PC-3 (cell line): ENCODE measurements at regions not wholly inside any gene's neighbourhood (a gene's known extent, or its start where the extent isn't known, plus 50 kb on each side); places are given as distances from the start of the nearest gene placed in this dataset.

Source experiments
- ATAC-seq: fragments of 200-7000 bp; cut with Tn5 transposase; 2 replicates; pipeline ENCODE4 v1.9.1; 2020; ENCODE audit warnings: mild to moderate bottlenecking, moderate library complexity
- BruUV-seq: library from RNA; stranded (reverse); fragments of 400-500 nt; replicated peaks from 2 replicates; lab custom pipeline; 2021; lab: Mats Ljungman, UMichigan
- CTCF ChIA-PET: fragments of 300-600 bp; sonication (Branson Sonifier 250); formaldehyde crosslinking; loops from one replicate; lab custom pipeline; 2022; ENCODE audit warnings: antibody characterized with exemption; lab: Charles Lee
- POLR2A ChIA-PET: fragments of 300-600 bp; sonication (Branson Sonifier 250); formaldehyde crosslinking; loops from one replicate; lab custom pipeline; 2022; ENCODE audit warnings: antibody characterized with exemption; ENCODE audit not compliant: unreplicated experiment; lab: Charles Lee
- DNase-seq: peaks from one replicate; pipeline ENCODE4 v3.0.0-alpha.2; 2015
- H2AFZ ChIP-seq: fragments of 300-600 bp; sonication (generic); 2 replicates; pipeline ENCODE4 v1.6.0; 2016; ENCODE audit warnings: antibody characterized with exemption, low read length
- H3F3A ChIP-seq: fragments of 300-600 bp; sonication (generic); one replicate; pipeline ENCODE4 v1.6.0; 2017; ENCODE audit warnings: antibody characterized with exemption, low read length, control low read depth, mild to moderate bottlenecking; ENCODE audit not compliant: unreplicated experiment
- H3K27ac ChIP-seq: fragments of 300-600 bp; sonication (generic); 2 replicates; pipeline ENCODE4 v1.5.1; 2016; ENCODE audit warnings: mild to moderate bottlenecking, low read length
- H3K27me3 ChIP-seq: fragments of 300-600 bp; sonication (generic); 2 replicates; pipeline ENCODE4 v1.6.1; 2016; ENCODE audit warnings: low read length, mixed read lengths
- H3K36me3 ChIP-seq: fragments of 300-600 bp; sonication (generic); 2 replicates; pipeline ENCODE4 v1.6.1; 2016; ENCODE audit warnings: low read depth, mixed run types, low read length, mixed read lengths
- H3K4me1 ChIP-seq: fragments of 300-600 bp; sonication (generic); 2 replicates; pipeline ENCODE4 v1.5.1; 2016; ENCODE audit warnings: low read length; ENCODE audit not compliant: insufficient read depth
- H3K4me2 ChIP-seq: fragments of 300-600 bp; sonication (generic); 2 replicates; pipeline ENCODE4 v1.6.0; 2016; ENCODE audit warnings: low read length
- H3K4me3 ChIP-seq: fragments of 300-600 bp; sonication (generic); 2 replicates; pipeline ENCODE4 v1.5.1; 2016; ENCODE audit warnings: mild to moderate bottlenecking, low read length, mixed read lengths
- H3K79me2 ChIP-seq: fragments of 300-600 bp; sonication (generic); 2 replicates; pipeline ENCODE4 v1.6.1; 2017; ENCODE audit warnings: low read length, mixed read lengths
- H3K9ac ChIP-seq: fragments of 300-600 bp; sonication (generic); 2 replicates; pipeline ENCODE4 v1.6.0; 2016; ENCODE audit warnings: mild to moderate bottlenecking, low read length
- H3K9me2 ChIP-seq: fragments of 300-600 bp; sonication (generic); replicated peaks from 2 replicates; pipeline ENCODE4 v1.6.1; 2016; ENCODE audit warnings: mixed run types, low read length, mixed read lengths
- H3K9me3 ChIP-seq: fragments of 300-600 bp; sonication (generic); 2 replicates; pipeline ENCODE4 v1.6.1; 2016; ENCODE audit warnings: low read length, mixed read lengths
- H4K20me1 ChIP-seq: fragments of 300-600 bp; sonication (generic); 2 replicates; pipeline ENCODE4 v1.6.1; 2016; ENCODE audit warnings: low read length, mixed read lengths
- EZH2 ChIP-seq: fragments of 300-600 bp; sonication (generic); IDR thresholded peaks from one replicate; pipeline ENCODE4 v1.6.1; 2017; ENCODE audit warnings: antibody characterized with exemption, mild to moderate bottlenecking, low read length; ENCODE audit not compliant: unreplicated experiment
- EZH2phosphoT487 ChIP-seq: fragments of 300-600 bp; sonication (generic); IDR thresholded peaks from 2 replicates; pipeline ENCODE4 v1.6.1; 2018; ENCODE audit warnings: mild to moderate bottlenecking, antibody characterized with exemption, low read length, borderline replicate concordance
- intact Hi-C: fragments of 100-400 bp; cut with micrococcal nuclease; formaldehyde crosslinking; loops from 2 replicates; pipeline ENCODE4 v1.9.0; 2023
- TF ChIP-seq, protein P1 (sequence below): fragments of 300-600 bp; sonication (generic); conservative IDR thresholded peaks from 2 replicates; pipeline ENCODE4 v1.5.1; 2017; ENCODE audit warnings: antibody characterized with exemption, low read depth, mild to moderate bottlenecking, low read length

DNA sequence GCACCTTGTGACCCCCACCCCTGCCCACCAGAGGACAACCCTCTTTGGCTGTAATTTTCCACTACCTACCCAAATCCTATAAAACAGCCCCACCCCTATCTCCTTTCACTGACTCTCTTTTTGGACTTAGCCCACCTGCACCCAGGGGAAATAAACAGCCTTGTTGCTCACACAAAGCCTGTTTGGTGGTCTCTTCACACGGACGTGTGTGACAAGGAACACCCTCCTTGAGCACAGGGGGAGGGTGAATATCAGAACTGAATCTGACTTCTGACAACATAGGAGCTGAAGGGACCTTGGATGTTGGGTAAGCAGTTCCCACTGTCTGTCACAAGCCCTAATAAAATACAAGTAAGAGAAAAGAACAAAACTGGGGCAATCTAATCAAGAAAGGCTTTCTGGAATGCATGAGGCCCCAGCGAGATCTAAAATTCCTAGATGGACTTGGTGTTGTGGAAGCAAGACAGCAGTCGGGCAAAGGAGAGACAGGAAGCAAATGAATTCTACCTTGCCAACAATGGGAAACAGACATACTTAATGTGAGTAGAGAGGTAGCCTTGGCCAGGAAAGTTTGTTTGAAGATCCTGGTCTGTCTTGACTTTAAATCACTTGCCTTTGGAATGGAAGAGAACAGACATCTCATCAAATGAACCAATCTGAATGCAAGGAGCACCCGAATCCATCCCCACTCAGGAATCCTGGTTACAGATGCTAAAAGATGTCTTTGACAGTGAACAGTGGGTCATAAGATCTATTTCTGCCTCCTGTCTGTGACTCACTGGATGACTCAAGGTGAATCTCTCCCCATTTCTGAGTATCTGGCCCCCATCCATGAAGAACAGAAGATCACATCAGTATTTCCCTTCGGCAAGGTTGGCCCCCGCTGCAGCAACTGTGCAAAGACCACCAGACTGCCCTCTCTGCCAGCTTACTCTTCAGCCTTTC lies 53.3 kb downstream of the OLFML3 start:
- Histone ChIP-seq H3K4me1 (peaks cover 35% of the 10 kb centered on the region), H2AFZ (peak overlapping the region; percentile 45), H3K27me3 (no peaks in the 10 kb centered on the region), H3K36me3 (no peaks in the 10 kb centered on the region), H3K9me2 (no peaks in the 10 kb centered on the region), H3K79me2 (no peaks in the 10 kb centered on the region), H3K9me3 (no peaks in the 10 kb centered on the region), H3K9ac (peak overlapping the region; percentile 66), H3F3A (no peaks in the 10 kb centered on the region), H3K27ac (peak overlapping the region; percentile 90), H4K20me1 (no peaks in the 10 kb centered on the region), H3K4me3 (peak overlapping the region; percentile 50; the same call in 1 of the 2 replicates), H3K4me2 (peak overlapping the region; percentile 78)
- ATAC-seq: peak; percentile 73
- intact Hi-C loops: loop anchor here (5.0 kb wide), 2 partner anchors 40 to 60 kb away; no protein-coding TSS in a partner anchor
- DNase-seq: peak; percentile 95
- TF ChIP-seq EZH2phosphoT487 (no peak), EZH2 (no peak)
- TF ChIP-seq, protein P1, sequence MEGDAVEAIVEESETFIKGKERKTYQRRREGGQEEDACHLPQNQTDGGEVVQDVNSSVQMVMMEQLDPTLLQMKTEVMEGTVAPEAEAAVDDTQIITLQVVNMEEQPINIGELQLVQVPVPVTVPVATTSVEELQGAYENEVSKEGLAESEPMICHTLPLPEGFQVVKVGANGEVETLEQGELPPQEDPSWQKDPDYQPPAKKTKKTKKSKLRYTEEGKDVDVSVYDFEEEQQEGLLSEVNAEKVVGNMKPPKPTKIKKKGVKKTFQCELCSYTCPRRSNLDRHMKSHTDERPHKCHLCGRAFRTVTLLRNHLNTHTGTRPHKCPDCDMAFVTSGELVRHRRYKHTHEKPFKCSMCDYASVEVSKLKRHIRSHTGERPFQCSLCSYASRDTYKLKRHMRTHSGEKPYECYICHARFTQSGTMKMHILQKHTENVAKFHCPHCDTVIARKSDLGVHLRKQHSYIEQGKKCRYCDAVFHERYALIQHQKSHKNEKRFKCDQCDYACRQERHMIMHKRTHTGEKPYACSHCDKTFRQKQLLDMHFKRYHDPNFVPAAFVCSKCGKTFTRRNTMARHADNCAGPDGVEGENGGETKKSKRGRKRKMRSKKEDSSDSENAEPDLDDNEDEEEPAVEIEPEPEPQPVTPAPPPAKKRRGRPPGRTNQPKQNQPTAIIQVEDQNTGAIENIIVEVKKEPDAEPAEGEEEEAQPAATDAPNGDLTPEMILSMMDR: no peak
- ChIA-PET POLR2A (interaction anchor here (0.6 kb wide), 1 partner anchor 124 kb away, joined by 3 read pairs; no protein-coding TSS in a partner anchor), CTCF (interaction anchor here (0.7 to 1.8 kb wide), 3 partner anchors 20 to 55 kb away, joined by 3 to 8 read pairs (median 4); partner anchors contain the start of gene OLFML3)
- TSS peak; percentile 65 for BruUV-seq

DNA sequence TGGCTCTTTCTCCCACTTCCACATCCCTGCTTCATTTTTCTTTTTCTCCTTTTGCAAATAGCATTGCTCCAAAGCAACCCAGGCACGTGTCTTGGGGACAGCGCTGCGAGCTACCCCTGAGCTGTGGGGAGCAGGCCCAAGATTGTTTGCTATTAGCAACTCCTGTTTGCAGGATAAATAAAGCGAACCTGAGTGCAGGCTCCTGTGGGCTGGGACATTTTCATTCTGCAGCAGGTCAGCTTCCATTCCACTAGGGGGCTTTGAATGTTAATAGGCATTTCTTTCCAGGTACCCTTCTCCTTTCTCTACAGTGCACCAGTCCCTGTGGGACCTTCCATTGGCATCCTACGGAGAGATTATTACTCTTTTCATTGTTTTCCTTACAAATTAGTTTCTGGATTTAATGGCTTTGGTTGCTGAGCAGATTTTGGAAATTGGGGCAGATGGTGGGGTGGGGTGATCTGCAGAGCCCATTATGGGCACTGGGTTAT lies 54.0 kb downstream of the OLFML3 start:
- ChIA-PET CTCF (interaction anchor here (0.6 to 1.8 kb wide), 6 partner anchors 15 to 75 kb away, joined by 3 to 8 read pairs (median 3); partner anchors contain the start of gene OLFML3), POLR2A (interaction anchor here (0.6 kb wide), 1 partner anchor 124 kb away, joined by 3 read pairs; no protein-coding TSS in a partner anchor)
- H3K4me3 ChIP-seq: peak overlapping the region; percentile 50
- no peaks in the 10 kb centered on the region for H3K79me2 ChIP-seq
- no TSS peak for BruUV-seq
- no peaks in the 10 kb centered on the region for H3K27me3 ChIP-seq
- H3K9ac ChIP-seq: peak overlapping the region; percentile 66
- H3K9me3 ChIP-seq: no peaks in the 10 kb centered on the region
- intact Hi-C loops: loop anchor here (5.0 kb wide), 2 partner anchors 41 to 59 kb away; no protein-coding TSS in a partner anchor
- peak overlapping the region; percentile 90 for H3K27ac ChIP-seq
- no peaks in the 10 kb centered on the region for H3K36me3 ChIP-seq
- TF ChIP-seq, protein P1: peak; percentile 86
- no peak for TF ChIP-seq EZH2phosphoT487
- H2AFZ ChIP-seq: peak overlapping the region; percentile 45
- peak overlapping the region; percentile 78 for H3K4me2 ChIP-seq
- DNase-seq (peak; percentile 88), ATAC-seq (peak; percentile 86)
- peaks cover 38% of the 10 kb centered on the region for H3K4me1 ChIP-seq
- no peaks in the 10 kb centered on the region for H4K20me1 ChIP-seq
- H3K9me2 ChIP-seq: no peaks in the 10 kb centered on the region
- no peaks in the 10 kb centered on the region for H3F3A ChIP-seq
